Lower leg skin (tissue), 3 donors: ENCODE measurements at regions not wholly inside any gene's neighbourhood (a gene's known extent, or its start where the extent isn't known, plus 50 kb on each side); places are given as distances from the start of the nearest gene placed in this dataset.

ENCODE experiments used
- CTCF ChIP-seq, 3 donors: fragments of 450-650 bp; IDR thresholded peaks; one replicate each; pipeline ENCODE4 v1.5.1; 2016; ENCODE audit warnings: antibody characterized with exemption in 3 of 3, mild to moderate bottlenecking in 3 of 3, moderate library complexity in 2 of 3
- POLR2A ChIP-seq, 2 donors: fragments of 450-650 bp; IDR thresholded peaks; one replicate each; pipeline ENCODE4 v1.6.1; 2016 to 2017; ENCODE audit warnings: antibody characterized with exemption in 2 of 2, mild to moderate bottlenecking in 1 of 2, moderate library complexity in 1 of 2

- TF ChIP-seq POLR2A (IDR thresholded peaks at IDR 0.05) (no peak), CTCF (IDR thresholded peaks at IDR 0.05) (no peak)
Measured at GRCh38 chr1:219123036-219123435, 50.6 kb upstream of the LYPLAL1 start.
